HCT116 (cell line): ENCODE measurements at regions not wholly inside any gene's neighbourhood (a gene's known extent, or its start where the extent isn't known, plus 50 kb on each side); places are given as distances from the start of the nearest gene placed in this dataset.

Source experiments
- CTCF ChIP-seq, 3 experiments: fragments of 200-600 bp in 1 of 3; sonication (generic) in 1 of 3; IDR thresholded peaks in 2 of 3; conservative IDR thresholded peaks in 1 of 3; 2 replicates each; pipeline ENCODE4 v1.5.1; 2012 to 2017; ENCODE audit warnings: low read depth in 2 of 3, low read length in 2 of 3, antibody characterized with exemption in 1 of 3, borderline replicate concordance in 1 of 3, control low read depth in 1 of 3, mild to moderate bottlenecking in 1 of 3, mixed read lengths in 1 of 3, mixed run types in 1 of 3, moderate library complexity in 1 of 3; ENCODE audit not compliant: insufficient read depth in 1 of 3
- REST ChIP-seq: IDR thresholded peaks from 2 replicates; pipeline ENCODE4 v1.6.1; 2012; ENCODE audit warnings: low read depth

- TF ChIP-seq CTCF (IDR thresholded peaks at IDR 0.05 in 2 of 3, conservative IDR thresholded peaks at IDR 0.05 in 1 of 3; ENCODE audit: borderline replicate concordance in 1 of 3, insufficient read depth in 1 of 3, low read depth in 2 of 3, low read length in 2 of 3) (no peak), REST (no peak)
Measured at GRCh38 chr10:30208330-30208729, 140.7 kb downstream of the MTPAP start.
